Neuronal stem cell (in vitro differentiated cells): ENCODE measurements at regions not wholly inside any gene's neighbourhood (a gene's known extent, or its start where the extent isn't known, plus 50 kb on each side); places are given as distances from the start of the nearest gene placed in this dataset.
A peak's percentile ranks its signal among the peaks of the same experiment; 100 is the strongest.

Experiments
- DNase-seq: peaks from one replicate; pipeline ENCODE4 v3.0.0-alpha.2; 2013; ENCODE audit warnings: low spot score
- H2AFZ ChIP-seq: one replicate; pipeline ENCODE4 v1.6.1; 2013; ENCODE audit warnings: mild to moderate bottlenecking, low read length, inconsistent platforms
- H2AK5ac ChIP-seq: 2 replicates; pipeline ENCODE4 v1.6.1; 2013; ENCODE audit warnings: low read depth, mild to moderate bottlenecking, inconsistent platforms, low read length, moderate library complexity, mixed read lengths
- H2BK120ac ChIP-seq: 2 replicates; pipeline ENCODE4 v1.6.1; 2013; ENCODE audit warnings: low read depth, mild to moderate bottlenecking, inconsistent platforms, low read length, moderate library complexity, mixed read lengths
- H2BK12ac ChIP-seq: one replicate; pipeline ENCODE4 v1.6.1; 2013; ENCODE audit warnings: low read length, inconsistent platforms
- H2BK15ac ChIP-seq: 2 replicates; pipeline ENCODE4 v1.6.1; 2013; ENCODE audit warnings: mild to moderate bottlenecking, low read length, inconsistent platforms, mixed read lengths
- H2BK5ac ChIP-seq: one replicate; pipeline ENCODE4 v1.6.1; 2013; ENCODE audit warnings: inconsistent platforms, mild to moderate bottlenecking, low read length, moderate library complexity
- H3K14ac ChIP-seq: one replicate; pipeline ENCODE4 v1.6.1; 2013; ENCODE audit warnings: low read length, inconsistent platforms
- H3K18ac ChIP-seq: 2 replicates; pipeline ENCODE4 v1.6.1; 2013; ENCODE audit warnings: low read length, inconsistent platforms
- H3K23ac ChIP-seq: 2 replicates; pipeline ENCODE4 v1.6.1; 2013; ENCODE audit warnings: low read depth, mild to moderate bottlenecking, mixed read lengths, low read length, inconsistent platforms; ENCODE audit not compliant: poor library complexity
- H3K27ac ChIP-seq: replicated peaks from 3 replicates; pipeline ENCODE4 v1.5.1; 2013; ENCODE audit warnings: low read length, inconsistent platforms
- H3K27me3 ChIP-seq, 3 experiments: 2 replicates each; pipeline ENCODE4 v1.6.1; 2013; ENCODE audit warnings: low read length in 3 of 3, mild to moderate bottlenecking in 2 of 3, inconsistent platforms in 1 of 3, low read depth in 1 of 3, mixed read lengths in 1 of 3, moderate library complexity in 1 of 3; ENCODE audit not compliant: control insufficient read depth in 3 of 3, insufficient read depth in 3 of 3
- H3K36me3 ChIP-seq, 2 donors: replicated peaks in 1 of 2; 2 replicates each; pipeline ENCODE4 v1.6.1; 2013; ENCODE audit warnings: low read length in 2 of 2; ENCODE audit not compliant: control insufficient read depth in 2 of 2, insufficient read depth in 2 of 2
- H3K4ac ChIP-seq: 2 replicates; pipeline ENCODE4 v1.6.1; 2013; ENCODE audit warnings: inconsistent platforms, mild to moderate bottlenecking, low read length, moderate library complexity
- H3K4me1 ChIP-seq, 2 donors: 1 replicate in 1 of 2; 2 replicates in 1 of 2; pipeline ENCODE4 v1.6.1; 2013; ENCODE audit warnings: low read length in 2 of 2, low read depth in 1 of 2; ENCODE audit not compliant: control insufficient read depth in 2 of 2, insufficient read depth in 1 of 2
- H3K4me2 ChIP-seq: one replicate; pipeline ENCODE4 v1.6.1; 2013; ENCODE audit warnings: mild to moderate bottlenecking, low read length, inconsistent platforms; ENCODE audit not compliant: insufficient read depth, poor library complexity, severe bottlenecking
- H3K4me3 ChIP-seq, 2 donors: 2 replicates each; pipeline ENCODE4 v1.5.1; 2013; ENCODE audit warnings: low read length in 2 of 2, mild to moderate bottlenecking in 2 of 2, inconsistent platforms in 1 of 2, moderate library complexity in 1 of 2
- H3K79me1 ChIP-seq: one replicate; pipeline ENCODE4 v1.6.1; 2013; ENCODE audit warnings: low read depth, mild to moderate bottlenecking, inconsistent platforms, low read length, moderate library complexity
- H3K9ac ChIP-seq: one replicate; pipeline ENCODE4 v1.6.1; 2013; ENCODE audit warnings: mild to moderate bottlenecking, low read depth, low read length, inconsistent platforms; ENCODE audit not compliant: poor library complexity
- H3K9me3 ChIP-seq, 2 donors: replicated peaks in 1 of 2; 2 replicates each; pipeline versions ENCODE3 to v1.6.1; 2013; ENCODE audit warnings: low read length in 2 of 2, mild to moderate bottlenecking in 2 of 2, inconsistent platforms in 1 of 2, low read depth in 1 of 2, mixed read lengths in 1 of 2, moderate library complexity in 1 of 2; ENCODE audit not compliant: control insufficient read depth in 2 of 2, insufficient read depth in 1 of 2
- H4K8ac ChIP-seq: one replicate; pipeline ENCODE4 v1.6.1; 2013; ENCODE audit warnings: low read depth, mild to moderate bottlenecking, inconsistent platforms, low read length, moderate library complexity
- H4K91ac ChIP-seq: one replicate; pipeline ENCODE4 v1.6.1; 2013; ENCODE audit warnings: low read length, low read depth, mild to moderate bottlenecking, inconsistent platforms; ENCODE audit not compliant: poor library complexity
- WGBS, 2 donors: extraction: QIAGEN DNeasy Blood & Tissue Kit; methylation state at CpG; one replicate each; pipeline ENCODE4 v1.1.7; 2013; ENCODE audit warnings: missing lambda C conversion rate in 2 of 2, mixed read lengths in 1 of 2; ENCODE audit not compliant: insufficient read length in 2 of 2, insufficient replicate concordance in 1 of 2; ENCODE audit errors: extremely low coverage in 2 of 2; 5-methylcytosine and 5-hydroxymethylcytosine counted together

GRCh38 chr4:73343432-73343831, 60.7 kb upstream of the ALB start:
- Histone ChIP-seq H2BK15ac (no peak overlapping the region), H4K8ac (no peak overlapping the region), H2AK5ac (no peak overlapping the region), H3K9me3 (no peaks in the 10 kb centered on the region), H3K4me3 (peak overlapping the region in 1 of 2 donors; percentile 17), H3K14ac (no peak overlapping the region), H2BK120ac (no peak overlapping the region), H3K79me1 (no peaks in the 10 kb centered on the region), H3K9ac (no peak overlapping the region), H3K23ac (no peak overlapping the region), H3K4me1 (no peaks in the 10 kb centered on the region), H3K27ac (no peak overlapping the region), H3K18ac (no peak overlapping the region), H3K27me3 (no peaks in the 10 kb centered on the region), H2BK12ac (no peak overlapping the region), H3K4me2 (no peak overlapping the region), H3K36me3 (no peaks in the 10 kb centered on the region), H3K4ac (no peak overlapping the region), H4K91ac (no peak overlapping the region), H2AFZ (no peak overlapping the region), H2BK5ac (no peak overlapping the region)
- no CpG with 5 or more reads among the region's 4 CpGs for WGBS, 2 donors
- DNase-seq, result no peak

GRCh38 chr4:73341454-73341853, 62.6 kb upstream of the ALB start:
- Histone ChIP-seq H3K18ac (no peak overlapping the region), H3K79me1 (no peaks in the 10 kb centered on the region), H2BK120ac (no peak overlapping the region), H3K23ac (no peak overlapping the region), H4K91ac (no peak overlapping the region), H3K4me2 (no peak overlapping the region), H4K8ac (no peak overlapping the region), H3K14ac (no peak overlapping the region), H2BK15ac (no peak overlapping the region), H2AFZ (no peak overlapping the region), H3K4ac (no peak overlapping the region), H2AK5ac (no peak overlapping the region), H3K4me3 (no peak overlapping the region), H3K27me3 (no peaks in the 10 kb centered on the region), H3K9ac (no peak overlapping the region), H3K36me3 (no peaks in the 10 kb centered on the region), H3K9me3 (no peaks in the 10 kb centered on the region), H3K27ac (no peak overlapping the region), H3K4me1 (no peaks in the 10 kb centered on the region), H2BK12ac (no peak overlapping the region), H2BK5ac (no peak overlapping the region)
- no CpG with 5 or more reads among the region's 4 CpGs for WGBS, 2 donors
- peak; percentile 56 for DNase-seq

GRCh38 chr4:73340917-73341316, 63.2 kb upstream of the ALB start:
- H3K4me3 ChIP-seq, result no peak overlapping the region
- no peak overlapping the region for H3K9ac ChIP-seq
- no peak overlapping the region for H2BK12ac ChIP-seq
- DNase-seq, result no peak
- H3K4me1 ChIP-seq, result no peaks in the 10 kb centered on the region
- H2AK5ac ChIP-seq, result no peak overlapping the region
- no peak overlapping the region for H2BK15ac ChIP-seq
- H4K91ac ChIP-seq, result no peak overlapping the region
- H3K4me2 ChIP-seq, result no peak overlapping the region
- no peak overlapping the region for H3K4ac ChIP-seq
- no peak overlapping the region for H3K27ac ChIP-seq
- H3K36me3 ChIP-seq, result no peaks in the 10 kb centered on the region
- H3K79me1 ChIP-seq, result no peaks in the 10 kb centered on the region
- H3K27me3 ChIP-seq, result no peaks in the 10 kb centered on the region
- H2BK120ac ChIP-seq, result no peak overlapping the region
- H3K14ac ChIP-seq, result no peak overlapping the region
- no peak overlapping the region for H4K8ac ChIP-seq
- H2BK5ac ChIP-seq, result no peak overlapping the region
- H3K9me3 ChIP-seq, result no peaks in the 10 kb centered on the region
- H2AFZ ChIP-seq, result no peak overlapping the region
- no peak overlapping the region for H3K23ac ChIP-seq
- no peak overlapping the region for H3K18ac ChIP-seq

- Histone ChIP-seq H3K18ac (no peak overlapping the region), H2BK5ac (no peak overlapping the region), H4K91ac (no peak overlapping the region), H3K4ac (no peak overlapping the region), H2AK5ac (no peak overlapping the region), H3K9ac (no peak overlapping the region), H3K4me3 (no peak overlapping the region), H2BK15ac (no peak overlapping the region), H2AFZ (no peak overlapping the region), H3K23ac (no peak overlapping the region), H3K4me2 (no peak overlapping the region), H2BK120ac (no peak overlapping the region), H2BK12ac (no peak overlapping the region), H3K79me1 (no peaks in the 10 kb centered on the region), H3K36me3 (no peaks in the 10 kb centered on the region), H3K14ac (no peak overlapping the region), H3K27me3 (no peaks in the 10 kb centered on the region), H3K4me1 (no peaks in the 10 kb centered on the region), H3K9me3 (no peaks in the 10 kb centered on the region), H3K27ac (no peak overlapping the region), H4K8ac (no peak overlapping the region)
- DNase-seq, result no peak
- no CpG with 5 or more reads among the region's 3 CpGs for WGBS, 2 donors
Observed at GRCh38 chr4:73335679-73336078, 68.4 kb upstream of the ALB start.
